SK-N-SH treated with all-trans-retinoic acid at 6 μM for 48 hours (cell line): ENCODE measurements at regions not wholly inside any gene's neighbourhood (a gene's known extent, or its start where the extent isn't known, plus 50 kb on each side); places are given as distances from the start of the nearest gene placed in this dataset.

ENCODE experiments used
- ATAC-seq: fragments of 200-7000 bp; cut with Tn5 transposase; 3 replicates; pipeline ENCODE4 v1.9.1; 2020; ENCODE audit warnings: mild to moderate bottlenecking, moderate library complexity
- ARNTL ChIP-seq: fragments of 450-650 bp; formaldehyde crosslinking; IDR thresholded peaks from 2 replicates; pipeline ENCODE4 v1.5.0; 2020; ENCODE audit warnings: low read depth, mild to moderate bottlenecking, moderate library complexity, borderline replicate concordance
- BACH2 ChIP-seq: fragments of 250-450 bp; sonication (Bioruptor Pico); IDR thresholded peaks from 2 replicates; pipeline ENCODE4 v1.9.0; 2021; ENCODE audit warnings: mild to moderate bottlenecking, borderline replicate concordance
- CSDC2 ChIP-seq: fragments of 250-450 bp; sonication (Bioruptor Pico); IDR thresholded peaks from 2 replicates; pipeline ENCODE4 v1.5.0; 2020; ENCODE audit warnings: mild to moderate bottlenecking, moderate library complexity
- ESRRG ChIP-seq: fragments of 250-450 bp; sonication (Bioruptor Pico); IDR thresholded peaks from 2 replicates; pipeline ENCODE4 v1.6.1; 2021; ENCODE audit warnings: mild to moderate bottlenecking
- GLIS3 ChIP-seq: fragments of 250-450 bp; sonication (Bioruptor Pico); IDR thresholded peaks from 2 replicates; pipeline ENCODE4 v1.5.0; 2020; ENCODE audit warnings: mild to moderate bottlenecking, moderate library complexity
- ISL1 ChIP-seq: fragments of 250-450 bp; sonication (Bioruptor Pico); IDR thresholded peaks from 2 replicates; pipeline ENCODE4 v2.1.2; 2022; ENCODE audit warnings: mild to moderate bottlenecking, moderate library complexity
- OSR1 ChIP-seq: fragments of 250-450 bp; sonication (Bioruptor Pico); IDR thresholded peaks from 2 replicates; pipeline ENCODE4 v1.8.0; 2022; ENCODE audit warnings: moderate library complexity, mild to moderate bottlenecking, inconsistent platforms
- PATZ1 ChIP-seq: fragments of 250-450 bp; sonication (Bioruptor Pico); IDR thresholded peaks from 2 replicates; pipeline ENCODE4 v1.8.0; 2020; ENCODE audit warnings: mild to moderate bottlenecking, moderate library complexity, borderline replicate concordance
- RARB ChIP-seq: fragments of 250-450 bp; sonication (Bioruptor Pico); IDR thresholded peaks from 2 replicates; pipeline ENCODE4 v1.8.0; 2021; ENCODE audit warnings: mild to moderate bottlenecking, moderate library complexity
- SNAI2 ChIP-seq: fragments of 250-450 bp; sonication (Bioruptor Pico); IDR thresholded peaks from 2 replicates; pipeline ENCODE4 v1.5.0; 2020; ENCODE audit warnings: mild to moderate bottlenecking, moderate library complexity
- TCF4 ChIP-seq: fragments of 250-450 bp; sonication (Bioruptor Pico); IDR thresholded peaks from 2 replicates; pipeline ENCODE4 v1.8.0; 2021; ENCODE audit warnings: mild to moderate bottlenecking, moderate library complexity, borderline replicate concordance
- ZC3H10 ChIP-seq: fragments of 250-450 bp; sonication (Bioruptor Pico); IDR thresholded peaks from 2 replicates; pipeline ENCODE4 v1.5.1; 2021; ENCODE audit warnings: mild to moderate bottlenecking, moderate library complexity
- ZFP3 ChIP-seq: fragments of 250-450 bp; sonication (Bioruptor Pico); IDR thresholded peaks from 2 replicates; pipeline ENCODE4 v1.5.0; 2020; ENCODE audit warnings: mild to moderate bottlenecking, moderate library complexity
- ZFP30 ChIP-seq: fragments of 450-650 bp; formaldehyde crosslinking; IDR thresholded peaks from 2 replicates; pipeline ENCODE4 v1.5.0; 2022; ENCODE audit warnings: mild to moderate bottlenecking, moderate library complexity
- ZNF565 ChIP-seq: fragments of 450-650 bp; formaldehyde crosslinking; conservative IDR thresholded peaks from 2 replicates; pipeline ENCODE4 v1.5.0; 2020; ENCODE audit warnings: low read depth, mild to moderate bottlenecking, moderate library complexity
- ZNF8 ChIP-seq: fragments of 450-650 bp; formaldehyde crosslinking; IDR thresholded peaks from 2 replicates; pipeline ENCODE4 v1.5.0; 2020; ENCODE audit warnings: mild to moderate bottlenecking, moderate library complexity
- TF ChIP-seq, protein P1 (sequence below): fragments of 250-450 bp; sonication (Bioruptor Pico); IDR thresholded peaks from 2 replicates; pipeline ENCODE4 v1.5.1; 2021; ENCODE audit warnings: mild to moderate bottlenecking, moderate library complexity
- TF ChIP-seq, protein P2 (sequence below): fragments of 250-450 bp; sonication (Bioruptor Pico); IDR thresholded peaks from 2 replicates; pipeline ENCODE4 v1.8.0; 2021; ENCODE audit warnings: low read depth, mild to moderate bottlenecking, moderate library complexity, borderline replicate concordance
- TF ChIP-seq, protein P3 (sequence below): fragments of 250-450 bp; sonication (Bioruptor Pico); IDR thresholded peaks from 2 replicates; pipeline ENCODE4 v1.5.1; 2020; ENCODE audit warnings: low read depth, mild to moderate bottlenecking, moderate library complexity

GRCh38 chr10:120253131-120253530 is 203.9 kb upstream of the PLPP4 start:
- TF ChIP-seq, protein P1, sequence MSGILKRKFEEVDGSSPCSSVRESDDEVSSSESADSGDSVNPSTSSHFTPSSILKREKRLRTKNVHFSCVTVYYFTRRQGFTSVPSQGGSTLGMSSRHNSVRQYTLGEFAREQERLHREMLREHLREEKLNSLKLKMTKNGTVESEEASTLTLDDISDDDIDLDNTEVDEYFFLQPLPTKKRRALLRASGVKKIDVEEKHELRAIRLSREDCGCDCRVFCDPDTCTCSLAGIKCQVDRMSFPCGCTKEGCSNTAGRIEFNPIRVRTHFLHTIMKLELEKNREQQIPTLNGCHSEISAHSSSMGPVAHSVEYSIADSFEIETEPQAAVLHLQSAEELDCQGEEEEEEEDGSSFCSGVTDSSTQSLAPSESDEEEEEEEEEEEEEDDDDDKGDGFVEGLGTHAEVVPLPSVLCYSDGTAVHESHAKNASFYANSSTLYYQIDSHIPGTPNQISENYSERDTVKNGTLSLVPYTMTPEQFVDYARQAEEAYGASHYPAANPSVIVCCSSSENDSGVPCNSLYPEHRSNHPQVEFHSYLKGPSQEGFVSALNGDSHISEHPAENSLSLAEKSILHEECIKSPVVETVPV (CRISPR knock-in tag), result no peak
- TF ChIP-seq PATZ1 (CRISPR knock-in tag) (no peak), ZFP30 (CRISPR knock-in tag) (no peak), CSDC2 (CRISPR knock-in tag) (no peak), ZNF8 (CRISPR knock-in tag) (no peak), ZFP3 (no peak), TCF4 (CRISPR knock-in tag) (no peak), ISL1 (CRISPR knock-in tag) (no peak)
- TF ChIP-seq, protein P2, sequence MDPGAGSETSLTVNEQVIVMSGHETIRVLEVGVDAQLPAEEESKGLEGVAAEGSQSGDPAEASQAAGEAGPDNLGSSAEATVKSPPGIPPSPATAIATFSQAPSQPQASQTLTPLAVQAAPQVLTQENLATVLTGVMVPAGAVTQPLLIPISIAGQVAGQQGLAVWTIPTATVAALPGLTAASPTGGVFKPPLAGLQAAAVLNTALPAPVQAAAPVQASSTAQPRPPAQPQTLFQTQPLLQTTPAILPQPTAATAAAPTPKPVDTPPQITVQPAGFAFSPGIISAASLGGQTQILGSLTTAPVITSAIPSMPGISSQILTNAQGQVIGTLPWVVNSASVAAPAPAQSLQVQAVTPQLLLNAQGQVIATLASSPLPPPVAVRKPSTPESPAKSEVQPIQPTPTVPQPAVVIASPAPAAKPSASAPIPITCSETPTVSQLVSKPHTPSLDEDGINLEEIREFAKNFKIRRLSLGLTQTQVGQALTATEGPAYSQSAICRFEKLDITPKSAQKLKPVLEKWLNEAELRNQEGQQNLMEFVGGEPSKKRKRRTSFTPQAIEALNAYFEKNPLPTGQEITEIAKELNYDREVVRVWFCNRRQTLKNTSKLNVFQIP (CRISPR knock-in tag), result no peak
- ATAC-seq, result no peak

DNA sequence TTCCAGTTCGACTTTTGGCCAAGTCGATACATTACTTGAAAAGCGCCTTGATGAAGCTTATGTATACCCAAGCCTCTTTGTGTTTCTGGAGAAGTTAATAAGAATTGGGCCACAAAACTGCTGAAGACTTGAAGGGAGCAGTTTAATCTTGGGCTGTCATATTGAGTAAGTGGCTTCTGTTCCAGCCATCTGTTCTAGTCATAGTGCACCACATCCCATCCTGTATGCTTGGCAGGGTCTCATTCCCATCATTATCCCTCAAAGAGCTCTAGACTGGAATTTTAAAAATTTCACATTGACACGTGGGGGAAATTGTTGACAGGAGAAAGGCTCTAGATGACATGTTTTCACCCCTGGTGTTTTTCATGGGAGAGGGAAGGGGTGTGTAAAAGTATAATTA is 196.6 kb upstream of the PLPP4 start:
- TF ChIP-seq, protein P3, sequence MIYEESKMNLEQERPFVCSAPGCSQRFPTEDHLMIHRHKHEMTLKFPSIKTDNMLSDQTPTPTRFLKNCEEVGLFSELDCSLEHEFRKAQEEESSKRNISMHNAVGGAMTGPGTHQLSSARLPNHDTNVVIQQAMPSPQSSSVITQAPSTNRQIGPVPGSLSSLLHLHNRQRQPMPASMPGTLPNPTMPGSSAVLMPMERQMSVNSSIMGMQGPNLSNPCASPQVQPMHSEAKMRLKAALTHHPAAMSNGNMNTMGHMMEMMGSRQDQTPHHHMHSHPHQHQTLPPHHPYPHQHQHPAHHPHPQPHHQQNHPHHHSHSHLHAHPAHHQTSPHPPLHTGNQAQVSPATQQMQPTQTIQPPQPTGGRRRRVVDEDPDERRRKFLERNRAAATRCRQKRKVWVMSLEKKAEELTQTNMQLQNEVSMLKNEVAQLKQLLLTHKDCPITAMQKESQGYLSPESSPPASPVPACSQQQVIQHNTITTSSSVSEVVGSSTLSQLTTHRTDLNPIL (CRISPR knock-in tag), result no peak
- TF ChIP-seq ESRRG (CRISPR knock-in tag), result no peak
- TF ChIP-seq ZFP3, result no peak
- no peak for TF ChIP-seq OSR1
- TF ChIP-seq PATZ1 (CRISPR knock-in tag), result no peak
- no peak for TF ChIP-seq SNAI2 (CRISPR knock-in tag)
- TF ChIP-seq TCF4 (CRISPR knock-in tag), result no peak
- TF ChIP-seq, protein P2 (CRISPR knock-in tag), result no peak
- TF ChIP-seq ARNTL, result no peak
- TF ChIP-seq BACH2 (CRISPR knock-in tag), result no peak
- TF ChIP-seq ZC3H10 (CRISPR knock-in tag), result no peak
- TF ChIP-seq ISL1 (CRISPR knock-in tag), result no peak
- TF ChIP-seq RARB (CRISPR knock-in tag), result no peak
- no peak for TF ChIP-seq GLIS3 (CRISPR knock-in tag)
- no peak for ATAC-seq

DNA sequence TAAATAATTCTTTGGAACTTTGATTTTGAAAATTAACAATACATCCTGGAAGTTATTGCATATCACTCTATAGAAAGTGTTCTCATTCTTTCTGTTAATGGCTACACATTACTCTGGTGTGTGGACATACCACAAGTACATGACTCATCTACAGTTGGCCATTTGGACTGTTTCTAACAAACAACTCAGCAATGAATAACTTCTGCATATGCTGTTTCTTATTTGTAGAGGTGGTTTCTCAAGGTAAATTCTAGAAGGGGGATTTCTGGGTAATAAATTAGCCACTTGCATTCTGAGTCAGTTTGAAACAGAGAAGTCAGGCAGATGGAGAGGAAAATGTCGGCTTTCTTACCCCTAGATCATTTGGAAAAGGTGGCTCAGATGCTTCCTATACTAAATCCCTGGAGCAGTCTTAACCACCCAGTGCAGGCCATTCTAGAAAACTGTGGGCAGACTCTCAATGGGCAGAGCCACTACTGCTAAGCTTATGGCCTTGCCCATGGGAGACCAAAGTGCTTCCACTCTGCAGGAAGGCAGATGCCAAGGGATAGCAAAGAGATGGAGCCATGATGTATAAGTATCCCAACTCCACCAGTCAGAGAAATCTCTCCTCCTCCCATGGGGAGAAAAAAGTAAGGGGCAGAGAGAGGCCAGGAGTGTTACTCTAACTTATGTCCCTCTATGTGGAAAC is 194.0 kb upstream of the PLPP4 start:
- TF ChIP-seq ZNF8 (CRISPR knock-in tag) (peak; percentile 65; the same call in 1 of the 2 replicates), ZNF565 (CRISPR knock-in tag) (no peak)

More for the DNA sequence above, 194.0 kb upstream of the PLPP4 start:
- no peak for ATAC-seq
